ENCODE measurements at regions not wholly inside any gene's neighbourhood (a gene's known extent, or its start where the extent isn't known, plus 50 kb on each side); places are given as distances from the start of the nearest gene placed in this dataset.
"Not testable (repeated sequence)": the region's sequence is repeated elsewhere in the genome, so short reads cannot be mapped to it uniquely, and the experiment has no call there.

DNA sequence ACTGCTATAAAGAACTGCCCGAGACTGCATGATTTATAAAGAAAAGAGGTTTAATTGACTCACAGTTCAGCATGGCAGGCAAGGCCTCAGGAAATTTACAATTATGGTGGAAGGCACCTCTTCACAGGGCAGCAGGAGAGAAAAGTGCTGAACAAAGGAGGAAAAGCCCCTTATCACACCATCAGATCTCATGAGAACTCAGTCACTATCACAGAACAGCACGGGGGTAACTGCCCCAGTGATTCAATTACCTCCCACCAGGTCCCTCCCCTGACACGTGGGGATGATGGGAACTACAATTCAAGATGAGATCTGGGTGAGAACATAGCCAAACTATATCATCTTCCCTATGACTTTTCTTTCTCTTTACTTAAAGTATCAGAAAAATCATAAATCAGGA, 104.0 kb upstream of the SYN3 start:
- no peak for TF ChIP-seq CTCF (IDR thresholded peaks at IDR 0.05; ENCODE audit: low read length)
- Histone ChIP-seq H3K9ac (ENCODE audit: low read length) (no peak overlapping the region), H3K9me3 (replicated peaks; ENCODE audit: insufficient read depth, low read length) (no peaks in the 10 kb centered on the region), H3K4me2 (ENCODE audit: low read depth, low read length) (no peak overlapping the region), H3K9me2 (replicated peaks; ENCODE audit: insufficient read depth, low read length) (no peaks in the 10 kb centered on the region), H2AFZ (ENCODE audit: low read length) (no peak overlapping the region), H4K20me1 (ENCODE audit: insufficient read depth, low read length) (no peaks in the 10 kb centered on the region), H3K4me1 (ENCODE audit: low read length) (no peaks in the 10 kb centered on the region), H3K27me3 (replicated peaks; ENCODE audit: insufficient read depth, low read length) (no peaks in the 10 kb centered on the region), H3K27ac (ENCODE audit: low read length) (no peak overlapping the region), H3K79me2 (ENCODE audit: low read length) (no peaks in the 10 kb centered on the region), H3K4me3 (ENCODE audit: low read length) (no peak overlapping the region), H3K36me3 (replicated peaks; ENCODE audit: insufficient read depth, low read length) (no peaks in the 10 kb centered on the region), H3F3A (ENCODE audit: insufficient read depth, low read length) (no peaks in the 10 kb centered on the region)
- DNase-seq: no peak

DNA sequence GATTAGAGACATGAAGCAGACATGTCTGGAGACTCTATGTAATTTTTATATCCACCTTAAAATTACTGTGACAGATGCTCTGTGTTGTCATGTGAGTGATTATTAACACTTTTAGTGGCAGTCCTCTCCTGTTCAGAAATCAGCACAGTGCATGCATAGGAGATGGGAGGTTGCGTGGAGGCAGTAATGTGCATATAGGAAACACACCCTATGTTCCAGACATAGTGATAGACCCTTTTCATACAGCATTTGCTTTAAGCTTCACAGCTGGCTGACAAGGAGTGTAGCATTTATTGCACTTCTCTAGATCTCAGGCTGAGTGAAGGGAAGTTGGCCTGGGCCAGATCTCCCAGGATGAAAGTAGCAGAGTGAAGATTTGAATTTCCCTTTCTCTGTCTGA, 102.3 kb upstream of the SYN3 start:
- H3K36me3 ChIP-seq (replicated peaks; ENCODE audit: insufficient read depth, low read length): no peaks in the 10 kb centered on the region
- DNase-seq: no peak
- TF ChIP-seq EZH2 (optimal IDR thresholded peaks at IDR 0.05; ENCODE audit: low read depth, low read length) (no peak), CTCF (IDR thresholded peaks at IDR 0.05; ENCODE audit: low read length) (no peak), EZH2phosphoT487 (IDR thresholded peaks at IDR 0.05; ENCODE audit: low read length) (no peak)

GRCh38 chr22:33154967-33155366, 96.8 kb upstream of the SYN3 start:
- H3K27ac ChIP-seq (ENCODE audit: low read length); H3K79me2 ChIP-seq (ENCODE audit: low read length); H3K9me3 ChIP-seq (replicated peaks; ENCODE audit: insufficient read depth, low read length); H3K4me2 ChIP-seq (ENCODE audit: low read depth, low read length); H3K36me3 ChIP-seq (replicated peaks; ENCODE audit: insufficient read depth, low read length); H3K4me3 ChIP-seq (ENCODE audit: low read length); H2AFZ ChIP-seq (ENCODE audit: low read length); DNase-seq; H3K9ac ChIP-seq (ENCODE audit: low read length); H3K4me1 ChIP-seq (ENCODE audit: low read length); H3K9me2 ChIP-seq (replicated peaks; ENCODE audit: insufficient read depth, low read length); H4K20me1 ChIP-seq (ENCODE audit: insufficient read depth, low read length); H3K27me3 ChIP-seq (replicated peaks; ENCODE audit: insufficient read depth, low read length); H3F3A ChIP-seq (ENCODE audit: insufficient read depth, low read length): not testable (repeated sequence)

More for the DNA sequence above, 102.3 kb upstream of the SYN3 start:
- Histone ChIP-seq H3K27me3 (replicated peaks; ENCODE audit: insufficient read depth, low read length) (no peaks in the 10 kb centered on the region), H3K4me3 (ENCODE audit: low read length) (no peak overlapping the region), H2AFZ (ENCODE audit: low read length) (no peak overlapping the region), H3K9me2 (replicated peaks; ENCODE audit: insufficient read depth, low read length) (no peaks in the 10 kb centered on the region), H3F3A (ENCODE audit: insufficient read depth, low read length) (no peaks in the 10 kb centered on the region), H3K9me3 (replicated peaks; ENCODE audit: insufficient read depth, low read length) (no peaks in the 10 kb centered on the region), H4K20me1 (ENCODE audit: insufficient read depth, low read length) (no peaks in the 10 kb centered on the region), H3K79me2 (ENCODE audit: low read length) (no peaks in the 10 kb centered on the region), H3K9ac (ENCODE audit: low read length) (no peak overlapping the region), H3K27ac (ENCODE audit: low read length) (no peak overlapping the region), H3K4me2 (ENCODE audit: low read depth, low read length) (no peak overlapping the region), H3K4me1 (ENCODE audit: low read length) (no peaks in the 10 kb centered on the region)

- Histone ChIP-seq H3K4me2 (ENCODE audit: low read depth, low read length) (no peak overlapping the region), H3K4me1 (ENCODE audit: low read length) (no peaks in the 10 kb centered on the region), H4K20me1 (ENCODE audit: insufficient read depth, low read length) (no peaks in the 10 kb centered on the region), H3K9me3 (replicated peaks; ENCODE audit: insufficient read depth, low read length) (no peaks in the 10 kb centered on the region), H3K9ac (ENCODE audit: low read length) (no peak overlapping the region), H3F3A (ENCODE audit: insufficient read depth, low read length) (no peaks in the 10 kb centered on the region), H3K36me3 (replicated peaks; ENCODE audit: insufficient read depth, low read length) (no peaks in the 10 kb centered on the region), H3K79me2 (ENCODE audit: low read length) (no peaks in the 10 kb centered on the region), H3K27me3 (replicated peaks; ENCODE audit: insufficient read depth, low read length) (no peaks in the 10 kb centered on the region), H3K9me2 (replicated peaks; ENCODE audit: insufficient read depth, low read length) (no peaks in the 10 kb centered on the region), H3K27ac (ENCODE audit: low read length) (no peak overlapping the region), H2AFZ (ENCODE audit: low read length) (no peak overlapping the region), H3K4me3 (ENCODE audit: low read length) (no peak overlapping the region)
- no peak for DNase-seq
- TF ChIP-seq EZH2 (optimal IDR thresholded peaks at IDR 0.05; ENCODE audit: low read depth, low read length) (no peak), CTCF (IDR thresholded peaks at IDR 0.05; ENCODE audit: low read length) (no peak), EZH2phosphoT487 (IDR thresholded peaks at IDR 0.05; ENCODE audit: low read length) (no peak)
Observed at GRCh38 chr22:33149611-33150010, 91.4 kb upstream of the SYN3 start.

Measured in MM.1S (cell line).